ENCODE measurements at regions not wholly inside any gene's neighbourhood (a gene's known extent, or its start where the extent isn't known, plus 50 kb on each side); places are given as distances from the start of the nearest gene placed in this dataset.

DNA sequence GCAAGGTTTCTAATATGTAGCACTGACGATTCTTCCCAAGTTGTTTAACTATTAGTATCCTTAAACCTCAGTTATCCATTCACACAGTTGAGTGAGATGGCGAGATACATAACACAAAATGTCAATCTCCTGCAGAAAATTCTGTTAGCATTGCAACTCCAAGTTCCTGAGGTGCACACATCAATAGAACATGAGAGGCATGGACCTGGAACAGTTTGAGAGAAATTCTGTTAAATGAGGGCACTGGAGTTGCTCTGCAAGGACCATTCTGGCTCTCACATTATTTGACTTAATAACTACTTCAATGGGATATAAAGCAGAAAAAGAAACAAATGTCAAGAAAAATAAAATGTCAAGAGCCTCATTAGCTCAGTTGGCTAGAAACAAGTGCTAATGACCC lies 301.2 kb upstream of the DIAPH2 start:
- Histone ChIP-seq H3K27me3 (no peaks in the 10 kb centered on the region), H3K9me3 (replicated peaks in 1 of 3) (no peaks in the 10 kb centered on the region), H3K36me3 (replicated peaks in 1 of 2) (no peaks in the 10 kb centered on the region), H3K4me1 (replicated peaks in 1 of 2) (no peaks in the 10 kb centered on the region), H3K4me3 (no peak overlapping the region), H3K27ac (no peak overlapping the region)
- TF ChIP-seq, protein P1, sequence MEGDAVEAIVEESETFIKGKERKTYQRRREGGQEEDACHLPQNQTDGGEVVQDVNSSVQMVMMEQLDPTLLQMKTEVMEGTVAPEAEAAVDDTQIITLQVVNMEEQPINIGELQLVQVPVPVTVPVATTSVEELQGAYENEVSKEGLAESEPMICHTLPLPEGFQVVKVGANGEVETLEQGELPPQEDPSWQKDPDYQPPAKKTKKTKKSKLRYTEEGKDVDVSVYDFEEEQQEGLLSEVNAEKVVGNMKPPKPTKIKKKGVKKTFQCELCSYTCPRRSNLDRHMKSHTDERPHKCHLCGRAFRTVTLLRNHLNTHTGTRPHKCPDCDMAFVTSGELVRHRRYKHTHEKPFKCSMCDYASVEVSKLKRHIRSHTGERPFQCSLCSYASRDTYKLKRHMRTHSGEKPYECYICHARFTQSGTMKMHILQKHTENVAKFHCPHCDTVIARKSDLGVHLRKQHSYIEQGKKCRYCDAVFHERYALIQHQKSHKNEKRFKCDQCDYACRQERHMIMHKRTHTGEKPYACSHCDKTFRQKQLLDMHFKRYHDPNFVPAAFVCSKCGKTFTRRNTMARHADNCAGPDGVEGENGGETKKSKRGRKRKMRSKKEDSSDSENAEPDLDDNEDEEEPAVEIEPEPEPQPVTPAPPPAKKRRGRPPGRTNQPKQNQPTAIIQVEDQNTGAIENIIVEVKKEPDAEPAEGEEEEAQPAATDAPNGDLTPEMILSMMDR (IDR thresholded peaks at IDR 0.05), result no peak
- no peak for TF ChIP-seq POLR2A (IDR thresholded peaks at IDR 0.05)
- no peak for DNase-seq
- WGBS, 4 donors, result 63 to 81% (median 65%) methylated on average over 2 of the region's 2 CpGs
- intact Hi-C loops (cut with DNase I), result no loop called here

DNA sequence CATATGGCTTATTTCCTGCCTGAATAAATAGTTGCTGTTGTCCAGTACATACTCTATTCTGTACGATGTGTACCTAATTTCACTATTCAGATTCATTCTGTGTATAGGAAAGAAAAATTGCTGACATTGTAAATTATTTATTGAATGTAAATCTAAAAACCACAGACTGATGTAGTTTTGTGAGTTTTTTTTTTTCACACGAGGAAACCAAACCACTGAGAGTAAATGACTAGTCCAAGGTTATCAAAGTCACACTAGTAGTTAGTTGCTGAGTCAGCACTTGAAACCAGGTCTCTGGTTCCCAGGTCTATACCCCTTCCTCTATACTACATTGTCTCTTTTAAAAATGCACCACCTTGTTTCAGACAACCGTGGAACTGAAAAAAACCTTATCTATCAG lies 298.3 kb upstream of the DIAPH2 start:
- WGBS, 4 donors, result 48 to 57% (median 52%) methylated on average over 3 of the region's 3 CpGs
- no peaks in the 10 kb centered on the region for H3K4me1 ChIP-seq (replicated peaks in 1 of 2)
- H3K36me3 ChIP-seq (replicated peaks in 1 of 2), result no peaks in the 10 kb centered on the region
- no peak for TF ChIP-seq POLR2A (IDR thresholded peaks at IDR 0.05)
- TF ChIP-seq, protein P1 (IDR thresholded peaks at IDR 0.05), result no peak
- H3K27ac ChIP-seq, result no peak overlapping the region
- H3K9me3 ChIP-seq (replicated peaks in 1 of 3), result no peaks in the 10 kb centered on the region
- H3K27me3 ChIP-seq, result no peaks in the 10 kb centered on the region
- intact Hi-C loops (cut with DNase I), result no loop called here
- H3K4me3 ChIP-seq, result no peak overlapping the region
- no peak for DNase-seq

DNA sequence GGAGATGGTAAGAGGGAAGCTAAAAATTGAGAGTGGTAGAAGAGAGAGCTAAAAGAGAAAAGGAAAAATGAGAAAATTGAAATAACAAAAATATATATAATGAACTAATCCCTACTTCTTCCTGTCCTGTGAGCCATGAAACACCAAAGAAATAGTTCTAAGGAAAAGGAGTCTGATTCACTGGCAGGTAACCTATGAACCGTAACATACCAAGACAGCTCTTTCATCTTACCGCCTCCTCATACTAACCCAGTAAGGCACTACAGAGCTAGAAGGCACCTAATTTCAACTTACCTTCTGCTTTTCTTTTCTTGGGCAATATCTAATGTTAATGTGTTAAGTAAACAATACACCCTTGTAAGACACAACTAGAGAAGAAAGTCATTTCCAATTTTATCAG lies 297.7 kb upstream of the DIAPH2 start:
- TF ChIP-seq, protein P1 (IDR thresholded peaks at IDR 0.05), result no peak
- WGBS, 4 donors, result 80 to 99% (median 93%) methylated on average over 2 of the region's 2 CpGs
- intact Hi-C loops (cut with DNase I), result no loop called here
- Histone ChIP-seq H3K4me1 (replicated peaks in 1 of 2) (no peaks in the 10 kb centered on the region), H3K9me3 (replicated peaks in 1 of 3) (no peaks in the 10 kb centered on the region), H3K27me3 (no peaks in the 10 kb centered on the region), H3K36me3 (replicated peaks in 1 of 2) (no peaks in the 10 kb centered on the region), H3K4me3 (no peak overlapping the region), H3K27ac (no peak overlapping the region)
- DNase-seq, result no peak

DNA sequence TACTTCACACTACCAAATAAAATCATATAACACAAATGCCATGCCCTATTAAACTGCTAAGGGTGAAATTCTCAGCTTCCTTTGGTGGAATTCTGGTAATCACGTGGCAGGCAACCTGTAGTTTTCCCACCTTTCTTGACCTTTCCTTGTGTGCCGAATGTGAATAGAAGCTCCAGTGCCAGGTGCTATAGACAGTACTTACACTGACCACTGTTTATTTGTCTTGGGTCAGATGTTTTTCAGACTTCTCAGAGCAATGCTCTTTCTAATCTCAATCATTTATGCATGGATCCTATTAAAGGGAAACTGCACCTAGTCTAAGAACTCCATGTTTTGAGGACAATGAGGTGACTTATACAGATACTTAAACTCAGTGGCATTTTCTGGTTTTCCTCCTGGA lies 296.8 kb upstream of the DIAPH2 start:
- H3K27ac ChIP-seq, result no peak overlapping the region
- 67 to 87% (median 78%) methylated on average over 2 of the region's 2 CpGs for WGBS, 4 donors
- TF ChIP-seq POLR2A (IDR thresholded peaks at IDR 0.05), result no peak
- TF ChIP-seq, protein P1 (IDR thresholded peaks at IDR 0.05), result no peak
- intact Hi-C loops (cut with DNase I), result no loop called here
- H3K36me3 ChIP-seq (replicated peaks in 1 of 2), result no peaks in the 10 kb centered on the region
- H3K9me3 ChIP-seq (replicated peaks in 1 of 3), result no peaks in the 10 kb centered on the region
- no peaks in the 10 kb centered on the region for H3K4me1 ChIP-seq (replicated peaks in 1 of 2)
- no peak overlapping the region for H3K4me3 ChIP-seq
- H3K27me3 ChIP-seq, result no peaks in the 10 kb centered on the region
- DNase-seq, result no peak
